SK-N-SH (cell line): ENCODE measurements at regions not wholly inside any gene's neighbourhood (a gene's known extent, or its start where the extent isn't known, plus 50 kb on each side); places are given as distances from the start of the nearest gene placed in this dataset.

Experiments used
- CTCF ChIP-seq: fragments of 200-600 bp; sonication (generic); IDR thresholded peaks from 2 replicates; pipeline ENCODE4 v1.6.1; 2017; ENCODE audit warnings: antibody characterized with exemption, mild to moderate bottlenecking, moderate library complexity
- FOXJ3 ChIP-seq: sonication (generic); formaldehyde crosslinking; IDR thresholded peaks from 2 replicates; pipeline ENCODE4 v1.5.1; 2020; ENCODE audit warnings: mild to moderate bottlenecking, missing genetic modification reagents
- FOXM1 ChIP-seq: IDR thresholded peaks from 2 replicates; pipeline ENCODE4 v1.4.0; 2012; ENCODE audit warnings: low read depth, mild to moderate bottlenecking
- MAX ChIP-seq: IDR thresholded peaks from 2 replicates; pipeline ENCODE4 v1.4.0; 2012; ENCODE audit warnings: low read depth
- POLR2AphosphoS5 ChIP-seq: IDR thresholded peaks from 2 replicates; pipeline ENCODE4 v1.6.1; 2012; ENCODE audit warnings: low read depth, low read length
- USF1 ChIP-seq: IDR thresholded peaks from 2 replicates; pipeline ENCODE4 v1.4.0; 2012; ENCODE audit warnings: low read depth, borderline replicate concordance
- ZBTB33 ChIP-seq: IDR thresholded peaks from 2 replicates; pipeline ENCODE4 v1.4.0; 2012; ENCODE audit warnings: low read depth, borderline replicate concordance

GRCh38 chr12:30414507-30414906 lies 281.2 kb downstream of the IPO8 start:
- TF ChIP-seq CTCF (no peak), POLR2AphosphoS5 (no peak), ZBTB33 (no peak), FOXJ3 (CRISPR knock-in tag) (no peak), FOXM1 (no peak), USF1 (no peak), MAX (no peak)
